ENCODE measurements at regions not wholly inside any gene's neighbourhood (a gene's known extent, or its start where the extent isn't known, plus 50 kb on each side); places are given as distances from the start of the nearest gene placed in this dataset.

- H3K27me3 ChIP-seq = no peaks in the 10 kb centered on the region
- DNase-seq (ENCODE audit: low spot score) = no peak
- H3K4me3 ChIP-seq = no peak overlapping the region
- no peaks in the 10 kb centered on the region for H3K36me3 ChIP-seq
- TF ChIP-seq CTCF (IDR thresholded peaks at IDR 0.05) = no peak
- H3K27ac ChIP-seq = no peak overlapping the region
- no peaks in the 10 kb centered on the region for H3K9me3 ChIP-seq
- no peaks in the 10 kb centered on the region for H3K4me1 ChIP-seq
These were observed 311.2 kb upstream of the PIK3R1 start for GRCh38 chr5:67904366-67904765.

- TF ChIP-seq CTCF (IDR thresholded peaks at IDR 0.05) = no peak
- H3K27ac ChIP-seq = no peak overlapping the region
- H3K4me3 ChIP-seq = no peak overlapping the region
- no peak for DNase-seq (ENCODE audit: low spot score)
- H3K27me3 ChIP-seq = no peaks in the 10 kb centered on the region
- no peaks in the 10 kb centered on the region for H3K9me3 ChIP-seq
- H3K36me3 ChIP-seq = no peaks in the 10 kb centered on the region
- H3K4me1 ChIP-seq = no peaks in the 10 kb centered on the region
These were observed 311.9 kb upstream of the PIK3R1 start for GRCh38 chr5:67903656-67904055.

- Histone ChIP-seq H3K27ac (no peak overlapping the region), H3K36me3 (no peaks in the 10 kb centered on the region), H3K9me3 (no peaks in the 10 kb centered on the region), H3K4me3 (no peak overlapping the region), H3K4me1 (no peaks in the 10 kb centered on the region), H3K27me3 (no peaks in the 10 kb centered on the region)
- no peak for TF ChIP-seq CTCF (IDR thresholded peaks at IDR 0.05)
- no peak for DNase-seq (ENCODE audit: low spot score)
These were observed 312.4 kb upstream of the PIK3R1 start for GRCh38 chr5:67903121-67903520.

GRCh38 chr5:67902497-67902830 is 313.1 kb upstream of the PIK3R1 start:
- H3K36me3 ChIP-seq = no peaks in the 10 kb centered on the region
- H3K4me1 ChIP-seq = no peaks in the 10 kb centered on the region
- no peaks in the 10 kb centered on the region for H3K27me3 ChIP-seq
- DNase-seq (ENCODE audit: low spot score) = no peak
- TF ChIP-seq CTCF (IDR thresholded peaks at IDR 0.05) = no peak
- no peaks in the 10 kb centered on the region for H3K9me3 ChIP-seq
- no peak overlapping the region for H3K27ac ChIP-seq
- H3K4me3 ChIP-seq = no peak overlapping the region

GRCh38 chr5:67901814-67902496 is 313.6 kb upstream of the PIK3R1 start:
- H3K27me3 ChIP-seq = no peaks in the 10 kb centered on the region
- DNase-seq (ENCODE audit: low spot score) = no peak
- no peak overlapping the region for H3K4me3 ChIP-seq
- no peak overlapping the region for H3K27ac ChIP-seq
- H3K9me3 ChIP-seq = no peaks in the 10 kb centered on the region
- no peaks in the 10 kb centered on the region for H3K4me1 ChIP-seq
- TF ChIP-seq CTCF (IDR thresholded peaks at IDR 0.05) = no peak
- H3K36me3 ChIP-seq = no peaks in the 10 kb centered on the region

- H3K4me3 ChIP-seq = no peak overlapping the region
- no peaks in the 10 kb centered on the region for H3K4me1 ChIP-seq
- H3K27me3 ChIP-seq = no peaks in the 10 kb centered on the region
- no peak for TF ChIP-seq CTCF (IDR thresholded peaks at IDR 0.05)
- H3K27ac ChIP-seq = no peak overlapping the region
- H3K36me3 ChIP-seq = no peaks in the 10 kb centered on the region
- H3K9me3 ChIP-seq = no peaks in the 10 kb centered on the region
- DNase-seq (ENCODE audit: low spot score) = no peak
These were observed 315.0 kb upstream of the PIK3R1 start for GRCh38 chr5:67900514-67900913.

Data from right atrium auricular region (tissue), 2 donors.